CD4-positive, alpha-beta T cell treated with Interleukin-12 subunit alpha and Interleukin-12 subunit beta, for 1 hour (primary cell): ENCODE measurements at regions not wholly inside any gene's neighbourhood (a gene's known extent, or its start where the extent isn't known, plus 50 kb on each side); places are given as distances from the start of the nearest gene placed in this dataset.
"Not testable (repeated sequence)": the region's sequence is repeated elsewhere in the genome, so short reads cannot be mapped to it uniquely, and the experiment has no call there.

ENCODE experiments used
- DNase-seq: peaks from one replicate; pipeline ENCODE4 v3.0.0-alpha.2; 2020

DNA sequence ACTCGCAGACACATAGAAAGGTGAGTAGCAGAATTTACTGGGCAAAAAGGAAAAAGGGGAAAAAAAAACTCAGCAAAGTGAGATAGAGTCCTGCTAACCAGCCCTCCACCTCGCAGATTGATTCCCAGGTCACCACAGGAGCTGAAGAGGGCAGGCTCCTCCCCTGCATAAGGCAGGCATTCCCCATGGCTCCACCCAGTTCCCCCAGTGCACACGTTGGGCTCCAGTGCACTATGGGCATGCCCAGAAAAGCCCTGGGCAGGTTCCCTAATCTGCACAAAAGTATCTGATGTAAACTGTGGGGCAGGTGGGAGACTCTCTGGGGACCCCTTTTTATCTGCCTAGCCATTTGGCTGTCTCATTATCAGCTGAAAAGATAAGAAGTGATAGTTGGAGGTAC lies 461.2 kb upstream of the TMEFF2 start:
- no peak for DNase-seq

DNA sequence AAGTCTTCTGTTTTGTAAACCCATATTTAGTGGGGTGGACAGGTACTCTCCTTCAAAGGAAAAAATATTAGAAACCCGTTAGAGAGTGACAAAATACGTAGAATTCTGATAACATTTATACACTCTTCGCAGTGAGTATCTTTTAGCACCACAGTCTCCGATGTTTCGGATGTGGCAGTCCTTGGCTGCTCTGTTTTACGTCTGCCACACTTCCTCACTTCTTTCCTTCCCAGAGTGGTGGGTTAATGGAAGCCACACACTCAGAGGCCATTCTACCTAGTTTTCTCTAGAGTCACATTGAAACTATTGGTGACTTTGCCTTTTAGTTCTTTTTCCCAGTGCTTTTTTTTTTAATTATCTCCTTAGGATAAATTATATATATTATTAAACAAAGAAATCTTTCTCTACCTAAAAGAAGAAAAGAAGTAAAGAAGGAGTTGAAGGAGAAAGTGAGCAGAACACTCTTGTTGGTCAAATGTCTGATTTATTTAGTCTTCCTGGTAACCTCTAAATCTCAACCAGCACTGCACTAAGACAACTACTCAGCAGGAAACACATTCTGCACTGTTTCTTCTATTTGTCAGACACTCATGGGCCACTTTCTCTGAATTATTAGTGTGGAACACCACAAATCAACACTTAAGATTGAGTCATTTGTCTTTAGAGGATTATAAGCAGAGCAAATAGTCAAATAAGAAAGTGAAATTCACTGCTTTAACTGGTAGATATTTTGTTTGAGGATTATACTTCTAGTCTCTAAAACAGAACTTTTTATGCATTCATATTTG lies 451.3 kb upstream of the TMEFF2 start:
- DNase-seq: no peak

DNA sequence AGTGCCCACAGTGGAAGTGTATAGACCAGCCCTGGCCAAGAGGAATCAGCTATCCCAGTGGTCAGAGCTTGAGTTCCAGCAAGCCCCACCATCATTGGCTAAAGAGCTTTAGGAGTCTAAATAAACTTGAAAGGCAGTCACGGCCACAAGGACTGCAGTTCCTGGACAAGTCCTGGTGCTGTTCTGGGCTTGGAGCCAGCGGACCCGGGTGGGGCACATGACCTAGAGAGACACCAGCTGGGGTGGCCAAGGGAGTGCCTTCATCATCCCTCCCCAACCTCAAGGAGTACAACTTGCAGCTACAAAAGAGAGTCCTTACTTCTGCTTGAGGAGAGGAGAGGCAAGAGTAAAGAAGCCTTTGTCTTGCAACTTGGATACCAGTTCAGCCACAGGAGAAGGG lies 439.8 kb upstream of the TMEFF2 start:
- DNase-seq: no peak

DNA sequence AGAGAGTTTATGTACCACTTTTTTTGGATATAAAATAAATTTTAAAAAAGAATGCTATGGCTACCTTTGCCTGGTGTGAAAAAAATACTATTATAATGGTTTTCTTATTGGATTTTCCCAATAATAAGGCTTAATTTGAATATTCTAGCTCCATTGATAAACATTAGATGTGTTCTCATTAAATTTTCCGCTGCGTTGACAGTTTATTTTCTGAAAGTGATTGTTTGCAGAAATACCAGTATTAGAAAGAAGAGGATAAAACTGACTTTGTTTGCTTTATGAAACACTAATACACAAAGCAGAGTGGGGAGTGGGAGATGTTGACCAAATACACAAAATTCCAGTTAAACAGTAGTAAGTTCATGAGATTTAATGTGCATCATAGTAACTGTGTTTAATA lies 433.3 kb upstream of the TMEFF2 start:
- no peak for DNase-seq

DNA sequence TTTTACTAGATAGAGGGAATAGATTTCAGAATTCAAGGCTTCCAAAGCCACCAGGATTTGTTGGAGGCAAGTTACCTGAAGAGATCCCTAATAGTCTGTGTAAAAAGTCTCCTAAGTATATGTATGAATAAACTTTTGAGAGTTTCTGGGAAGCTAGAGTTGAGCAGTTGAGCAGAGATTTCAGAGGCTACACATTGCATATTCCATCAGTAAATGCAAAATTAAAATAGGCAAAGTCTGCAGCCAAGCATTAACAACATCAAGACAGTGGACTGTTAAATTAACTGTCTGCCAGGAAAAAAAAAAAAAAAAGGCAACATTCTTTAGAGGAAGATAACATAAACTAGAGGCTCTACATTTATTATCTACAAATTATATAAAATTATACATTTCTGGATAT lies 420.4 kb upstream of the TMEFF2 start:
- no peak for DNase-seq

DNA sequence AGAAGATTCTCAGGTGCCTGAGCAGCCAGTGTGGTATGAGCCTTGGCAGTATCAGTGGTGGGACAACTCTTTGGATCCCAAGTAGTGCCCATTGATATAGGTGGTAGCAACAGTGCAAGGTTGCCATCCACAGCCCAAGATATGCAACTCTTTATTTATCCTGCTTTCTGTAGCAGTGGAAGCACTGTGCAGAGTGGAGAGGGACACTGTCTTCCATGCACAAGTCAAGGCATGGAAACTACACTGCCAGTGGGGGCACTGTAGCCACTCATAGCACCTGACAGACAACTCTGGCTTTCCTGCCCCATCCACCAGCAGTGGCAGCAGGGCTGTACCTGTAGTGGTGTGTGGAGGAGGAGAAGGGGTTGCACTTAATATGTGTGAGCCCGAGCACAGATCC lies 409.6 kb upstream of the TMEFF2 start:
- no peak for DNase-seq

DNA sequence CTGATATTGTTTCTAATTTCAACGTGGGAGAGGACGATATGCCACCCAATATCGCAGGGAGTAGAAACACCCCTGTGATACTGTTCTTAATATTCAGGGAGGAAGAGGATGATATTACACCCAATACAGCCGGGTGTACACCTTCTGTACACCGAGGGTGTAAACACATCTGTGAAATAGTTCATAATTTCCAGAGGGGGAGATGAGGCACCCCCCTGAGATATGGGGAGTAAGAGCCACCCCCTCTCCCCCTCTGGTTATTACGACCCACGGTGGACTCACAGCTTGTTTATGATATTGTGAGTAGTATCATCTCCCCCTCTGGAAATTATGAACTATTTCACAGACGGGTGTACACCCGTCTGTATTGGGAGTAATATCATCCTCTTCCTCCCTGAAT lies 403.9 kb upstream of the TMEFF2 start:
- DNase-seq: not testable (repeated sequence)

DNA sequence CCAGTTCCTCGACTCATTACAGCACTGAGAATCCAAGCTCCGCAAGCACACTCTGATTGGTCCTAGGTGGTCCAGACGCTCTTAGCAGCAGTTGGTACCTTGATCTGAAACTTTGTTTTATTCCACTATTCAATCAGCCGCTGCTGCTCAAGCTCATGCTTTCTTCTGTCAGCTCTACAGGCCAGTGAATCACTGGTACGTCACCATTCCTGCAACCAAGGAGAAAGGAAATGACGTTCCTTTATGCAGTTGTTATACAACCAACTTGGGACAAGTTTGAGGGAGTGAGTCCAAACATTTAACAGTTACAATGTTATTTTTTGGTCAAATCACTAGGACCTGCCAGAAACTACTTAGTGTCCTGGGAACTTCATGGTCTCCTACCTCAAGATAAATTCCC lies 398.8 kb upstream of the TMEFF2 start:
- no peak for DNase-seq

DNA sequence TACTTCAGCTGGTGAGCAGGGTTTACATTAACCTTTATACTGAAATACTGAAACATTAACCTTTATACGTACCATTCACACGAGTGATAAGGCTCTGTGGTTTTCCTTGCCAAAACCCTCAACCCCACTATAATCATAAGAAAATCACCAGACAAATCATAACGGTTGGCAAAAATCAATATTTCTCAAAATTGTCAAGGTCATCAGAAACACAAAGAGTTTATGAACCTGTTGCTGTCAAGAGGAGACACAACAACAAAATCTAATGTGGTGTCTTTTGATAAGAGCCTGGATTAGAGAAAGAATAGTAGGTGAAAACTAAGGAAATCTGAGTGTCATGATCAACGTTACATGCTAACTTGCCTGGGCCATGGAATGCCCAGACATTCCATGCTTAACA lies 396.9 kb upstream of the TMEFF2 start:
- no peak for DNase-seq

DNA sequence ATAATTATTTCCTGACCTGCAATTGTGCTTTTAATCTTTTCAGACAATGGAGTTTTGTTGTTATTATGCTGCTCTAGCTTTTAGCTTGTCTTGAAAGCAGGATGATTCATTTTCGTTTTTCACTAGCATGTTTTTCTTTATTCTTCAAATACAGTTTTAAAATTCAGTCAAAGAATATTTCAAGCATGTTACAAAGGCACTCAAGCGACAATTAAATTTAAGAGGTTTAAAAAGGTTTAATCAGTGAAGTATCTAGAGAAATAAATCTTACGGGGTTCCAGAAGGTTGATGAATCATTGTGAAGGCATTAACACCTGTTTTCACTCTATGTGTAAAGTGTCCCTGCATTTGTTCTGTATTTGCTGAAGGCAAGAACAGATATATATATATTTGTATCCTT lies 390.7 kb upstream of the TMEFF2 start:
- DNase-seq: no peak

DNA sequence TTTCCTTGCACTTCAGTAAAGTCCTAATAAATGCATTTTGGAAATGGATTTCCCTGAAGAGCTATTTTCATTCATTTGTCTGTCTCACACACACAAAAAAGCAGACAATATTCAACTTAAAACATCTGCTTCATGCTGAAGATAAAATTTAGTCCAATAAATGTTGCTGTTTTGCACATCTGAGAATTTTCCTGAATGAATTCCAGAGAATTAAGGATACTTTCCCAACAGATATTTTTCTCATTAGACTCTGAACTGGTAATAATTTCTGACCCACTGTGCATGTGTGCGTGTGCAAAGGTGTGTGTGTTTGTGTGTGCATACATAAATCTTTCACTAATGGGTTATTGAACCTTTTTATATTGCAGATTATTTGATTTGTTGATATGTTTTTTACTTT lies 390.2 kb upstream of the TMEFF2 start:
- DNase-seq: no peak

DNA sequence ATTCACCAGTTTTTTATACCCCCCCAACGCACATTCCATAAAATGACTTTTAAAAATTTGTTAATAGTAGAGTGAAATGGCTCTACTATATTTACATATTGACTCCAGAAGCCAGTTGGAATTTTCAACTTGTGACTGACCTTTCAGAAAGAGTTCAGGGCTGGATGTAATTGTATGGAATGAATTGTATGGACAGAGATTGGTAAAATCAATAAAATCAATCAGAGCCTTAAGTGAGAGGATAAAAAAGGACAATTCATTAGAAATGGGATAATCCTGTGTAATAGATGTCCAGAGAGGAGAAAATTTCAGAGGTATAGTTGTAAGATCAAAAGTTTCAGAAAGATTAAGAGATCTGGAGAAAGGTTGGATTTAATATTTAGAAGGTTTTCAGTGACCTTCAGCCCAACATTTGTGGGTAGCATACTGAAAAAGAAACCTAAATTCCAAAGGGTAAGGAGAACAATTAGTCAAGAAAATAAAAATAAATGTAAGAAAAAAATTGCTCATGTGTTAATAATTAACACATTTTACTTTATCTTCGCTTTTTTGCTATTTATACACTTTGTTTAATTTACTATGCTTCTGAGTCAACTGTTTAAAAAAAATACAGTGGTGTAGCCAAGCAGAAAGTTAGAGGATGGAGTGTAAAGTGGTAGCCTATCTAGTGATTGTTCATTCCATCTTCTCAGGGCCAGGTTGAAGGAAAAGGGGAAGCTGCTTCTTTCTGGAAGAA lies 385.4 kb upstream of the TMEFF2 start:
- no peak for DNase-seq

DNA sequence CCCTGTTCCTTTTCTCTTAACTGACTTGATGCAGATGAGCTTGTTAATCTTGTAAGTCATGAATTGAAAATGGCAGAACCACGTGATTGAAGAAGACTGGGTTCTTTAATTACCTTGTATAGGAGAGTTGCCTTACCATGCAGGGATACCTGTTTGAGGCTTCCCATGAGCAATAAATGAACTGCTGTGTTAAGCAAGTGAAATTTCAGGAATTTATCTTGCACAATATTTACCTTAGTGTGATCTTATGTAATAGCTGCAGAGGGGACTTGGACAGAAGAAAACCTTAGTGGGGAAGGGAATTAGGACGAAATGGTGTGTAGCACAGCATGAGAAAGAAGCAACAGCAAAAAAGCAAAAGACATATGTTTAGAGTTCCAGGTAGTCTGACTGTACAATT lies 384.0 kb upstream of the TMEFF2 start:
- no peak for DNase-seq

DNA sequence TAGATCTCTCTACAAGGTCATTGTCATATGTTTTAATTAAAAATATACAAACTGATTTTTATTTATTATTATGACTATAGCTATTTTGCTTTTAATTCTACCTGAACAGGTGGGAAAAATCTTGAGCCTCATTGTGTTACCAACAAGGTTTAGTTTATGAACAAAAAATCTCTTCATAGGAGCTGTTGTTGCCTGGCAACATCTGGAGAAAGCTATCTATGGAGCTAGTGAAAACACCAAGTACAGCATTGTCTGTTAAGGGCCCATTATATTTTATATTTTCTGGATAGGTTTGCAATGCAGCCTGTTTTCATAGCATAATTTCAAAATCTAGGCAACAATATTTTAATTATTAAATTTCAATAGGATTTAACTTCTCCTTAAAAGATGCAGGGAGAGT lies 383.0 kb upstream of the TMEFF2 start:
- DNase-seq: no peak

DNA sequence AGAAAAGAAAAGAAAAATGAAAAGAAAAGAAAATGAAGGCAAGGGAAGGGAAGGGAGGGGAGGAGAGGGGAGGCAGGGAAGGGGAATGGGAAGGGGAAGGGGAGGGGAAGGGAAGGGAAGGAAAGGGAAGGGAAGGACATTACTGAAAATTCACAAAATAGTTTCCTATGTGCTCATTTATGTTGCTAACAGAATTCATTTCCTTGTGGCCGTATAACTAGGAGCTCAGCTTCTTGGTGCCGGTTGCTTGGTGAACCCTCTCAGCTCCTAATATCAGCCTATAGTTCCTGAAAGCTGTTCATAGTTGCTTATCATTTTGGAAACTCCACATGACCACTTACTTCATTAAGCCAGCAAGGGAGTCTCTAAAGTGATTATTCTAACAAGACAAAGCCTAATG lies 379.8 kb upstream of the TMEFF2 start:
- DNase-seq: no peak

DNA sequence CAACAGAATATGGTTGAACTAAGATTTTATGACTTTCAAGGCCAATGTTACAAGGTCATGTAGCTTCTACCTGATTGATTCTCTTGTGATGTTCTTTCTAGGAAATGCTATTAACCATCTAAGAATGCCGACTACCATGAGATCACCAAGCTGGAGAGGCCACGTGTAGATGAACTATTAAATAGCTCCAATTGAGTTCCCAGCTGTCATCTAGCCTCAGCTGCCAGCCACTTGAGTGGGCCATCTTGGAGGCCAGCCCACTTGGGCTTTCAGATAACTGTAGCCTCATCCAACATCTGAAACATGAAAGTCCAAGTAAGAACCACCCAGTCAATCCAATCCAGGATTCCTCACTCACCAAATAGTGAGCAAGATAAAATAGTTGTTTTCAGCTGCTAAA lies 376.9 kb upstream of the TMEFF2 start:
- no peak for DNase-seq

DNA sequence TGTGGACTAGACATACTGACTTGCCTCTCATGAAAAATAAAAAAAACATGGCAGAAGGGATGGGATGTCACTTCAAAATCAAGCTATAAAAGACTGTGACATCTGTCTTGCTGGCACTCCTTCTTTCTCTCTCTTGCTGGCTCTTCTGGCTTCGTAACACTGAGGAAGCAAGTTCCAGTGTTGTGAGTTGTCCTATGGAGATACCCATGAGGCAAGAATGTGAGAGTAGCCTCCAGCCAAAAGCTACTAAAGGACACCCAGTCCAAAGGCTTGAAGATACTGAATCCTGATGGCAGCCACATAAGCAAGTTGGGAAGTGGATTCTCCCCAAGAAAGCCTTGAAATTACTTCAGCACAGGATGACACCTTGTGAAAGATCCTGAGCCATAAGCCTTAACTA lies 376.1 kb upstream of the TMEFF2 start:
- DNase-seq: no peak

DNA sequence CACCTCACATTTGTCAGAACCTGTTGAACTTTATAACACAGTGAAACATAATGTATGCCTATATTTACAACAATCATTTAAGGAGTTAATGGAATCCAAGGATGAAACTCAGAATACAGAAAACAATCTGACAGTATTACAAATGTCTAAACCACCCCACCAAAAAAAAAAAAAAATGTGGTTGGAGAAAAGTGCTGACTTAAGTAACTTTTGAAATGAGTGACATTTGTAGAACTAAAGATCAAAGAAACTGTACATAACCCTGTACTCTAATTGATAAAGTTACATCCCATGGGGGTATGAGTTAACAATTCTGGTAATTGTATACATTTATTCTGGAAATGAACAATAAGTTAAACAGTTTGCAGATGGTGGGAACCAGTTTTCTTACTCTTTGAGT lies 372.1 kb upstream of the TMEFF2 start:
- no peak for DNase-seq

DNA sequence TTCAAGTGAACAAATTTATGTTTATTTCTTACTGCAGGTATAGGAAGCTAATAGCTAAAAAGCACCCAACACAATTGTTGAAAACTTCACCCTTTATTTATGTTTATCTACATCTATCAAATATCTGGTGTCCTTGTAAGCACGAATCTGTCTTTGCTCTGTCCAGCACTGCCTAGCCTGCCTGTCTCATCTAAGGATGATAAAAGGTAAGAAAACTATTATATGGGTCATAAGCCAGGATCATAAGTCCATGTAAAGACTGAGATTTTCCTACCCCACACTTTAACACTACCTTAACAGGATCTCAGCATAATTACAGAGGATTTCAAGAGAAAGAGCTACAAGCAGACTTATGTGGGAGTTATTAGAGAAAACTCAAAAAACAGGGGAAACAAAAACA lies 365.6 kb upstream of the TMEFF2 start:
- no peak for DNase-seq

DNA sequence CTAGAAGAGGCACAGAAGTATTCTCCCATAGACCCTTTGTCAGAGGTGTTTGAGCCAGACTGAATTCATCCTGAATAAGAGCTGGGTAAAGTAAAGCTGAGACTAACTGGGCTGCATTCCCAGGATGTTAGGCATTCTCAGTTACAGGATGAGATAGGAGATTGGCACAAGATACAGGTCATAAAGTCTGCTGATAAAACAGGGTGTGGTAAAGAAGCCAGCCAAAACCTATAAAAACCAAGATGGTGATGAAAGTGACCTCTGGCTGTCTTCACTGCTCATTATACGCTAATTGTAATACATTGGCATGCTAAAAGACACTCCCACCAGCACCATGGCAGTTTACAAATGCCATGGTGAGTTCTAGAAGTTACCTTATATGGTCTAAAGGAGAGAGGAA lies 364.9 kb upstream of the TMEFF2 start:
- DNase-seq: no peak

DNA sequence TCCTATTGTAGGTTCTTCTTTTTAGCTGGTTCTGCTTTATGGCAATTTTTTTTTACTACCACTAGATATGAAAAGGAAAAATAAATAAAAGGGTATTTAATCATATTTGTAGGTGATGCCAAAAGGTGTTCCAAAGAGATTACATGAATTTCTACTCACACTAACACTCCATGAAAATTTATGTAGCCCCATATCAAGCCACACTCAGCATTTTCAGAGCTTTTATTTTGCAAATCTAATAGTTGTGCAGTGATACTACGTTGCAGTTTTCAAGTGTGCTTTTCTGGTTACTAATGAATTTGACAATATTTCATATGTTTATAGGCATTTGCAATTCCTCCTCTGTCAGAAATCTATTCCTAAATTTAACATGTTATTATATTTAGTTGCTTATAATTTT lies 363.9 kb upstream of the TMEFF2 start:
- no peak for DNase-seq

DNA sequence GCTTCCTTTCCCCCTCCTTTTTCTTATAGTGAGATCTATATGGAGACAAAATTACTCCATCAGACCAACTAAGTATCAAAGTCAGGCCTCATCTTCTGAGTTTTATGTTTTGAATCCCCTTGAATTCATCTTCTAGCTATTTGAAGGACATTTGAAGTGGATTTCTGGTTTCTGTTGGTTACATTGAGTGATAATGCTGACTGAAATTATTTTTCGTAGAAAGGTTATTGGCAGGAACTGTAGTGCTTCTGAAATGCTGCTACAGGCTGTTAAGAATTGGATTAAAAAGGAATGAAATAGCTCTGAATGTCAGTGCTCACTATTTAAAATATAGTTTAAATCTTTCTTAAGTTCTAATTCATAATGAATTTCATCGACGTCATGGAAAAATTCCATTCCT lies 361.0 kb upstream of the TMEFF2 start:
- no peak for DNase-seq

DNA sequence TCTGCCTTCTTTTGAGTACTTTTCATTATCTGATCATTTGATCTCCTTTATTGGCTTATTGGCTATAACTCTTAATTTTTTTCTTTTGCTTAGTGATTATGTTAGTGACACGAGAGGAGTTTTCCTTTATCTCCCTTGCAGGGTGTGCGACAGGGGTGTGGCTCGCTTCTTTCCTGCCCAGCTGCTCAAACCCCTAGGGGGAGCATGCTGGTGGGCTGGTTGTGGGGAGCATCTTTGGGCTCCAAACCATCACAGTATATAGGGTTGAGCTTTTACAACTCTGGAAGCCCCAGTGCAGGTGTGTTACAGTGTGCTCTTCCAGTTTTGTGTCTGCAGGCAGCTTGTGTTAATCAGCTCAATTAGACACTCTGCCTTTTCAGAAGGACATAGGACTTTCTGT lies 357.0 kb upstream of the TMEFF2 start:
- DNase-seq: no peak

DNA sequence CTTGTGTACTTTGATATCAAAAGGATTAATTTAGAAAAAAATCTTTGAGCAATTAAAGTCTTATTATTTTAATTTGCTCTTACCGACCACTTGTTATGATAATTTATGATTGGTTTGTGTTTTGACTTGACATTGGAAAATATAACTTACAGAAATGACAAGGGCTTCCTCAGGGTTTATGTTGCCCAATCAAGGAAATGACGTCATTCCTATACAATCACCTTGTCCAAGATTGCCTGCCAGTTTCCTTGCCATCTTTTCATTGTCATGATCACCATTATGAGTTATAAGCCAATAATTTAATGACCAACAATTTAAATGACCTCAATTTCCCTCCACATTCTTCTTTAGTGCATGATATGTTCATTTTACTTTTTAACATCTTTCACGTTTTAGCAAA lies 351.8 kb upstream of the TMEFF2 start:
- DNase-seq: no peak

DNA sequence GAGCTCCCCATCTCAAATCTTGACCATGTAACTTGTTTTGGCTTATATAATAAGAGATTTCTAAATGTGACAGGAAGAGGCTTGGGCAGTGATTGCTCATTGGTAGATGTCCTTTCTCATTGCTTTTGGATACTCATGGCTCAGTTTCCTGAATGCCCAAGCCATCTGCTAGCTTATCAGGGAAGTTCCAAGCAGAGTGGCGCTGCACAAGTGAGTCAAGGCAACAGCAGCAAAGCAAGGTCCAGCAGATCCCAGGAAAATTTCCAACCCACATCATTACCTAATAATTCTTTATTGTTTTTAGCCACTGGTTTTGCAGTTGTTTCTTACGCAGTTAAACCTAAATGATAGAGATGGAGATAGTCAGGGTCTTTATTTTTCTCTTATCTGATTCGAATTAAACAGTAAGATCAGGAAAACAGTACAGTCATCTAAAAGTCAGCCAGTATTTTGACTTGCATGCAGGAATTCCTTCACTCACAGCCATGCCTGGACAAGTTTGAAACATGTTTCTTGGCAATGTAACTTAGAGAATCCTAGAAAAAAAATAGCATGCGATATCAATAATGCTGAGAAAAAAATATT lies 349.7 kb upstream of the TMEFF2 start:
- no peak for DNase-seq
